Muscle of leg (tissue), 3 donors: ENCODE measurements at regions not wholly inside any gene's neighbourhood (a gene's known extent, or its start where the extent isn't known, plus 50 kb on each side); places are given as distances from the start of the nearest gene placed in this dataset.

Experiments used
- DNase-seq: peaks from one replicate; pipeline ENCODE4 v3.0.0; 2013
- H3K27ac ChIP-seq: one replicate; pipeline ENCODE4 v1.5.1; 2013; ENCODE audit warnings: mild to moderate bottlenecking, low read length, control low read depth
- H3K27me3 ChIP-seq: one replicate; pipeline ENCODE4 v1.6.1; 2013; ENCODE audit warnings: low read length; ENCODE audit not compliant: control insufficient read depth, insufficient read depth
- H3K36me3 ChIP-seq: one replicate; pipeline ENCODE4 v1.6.1; 2013; ENCODE audit warnings: low read length; ENCODE audit not compliant: control insufficient read depth, insufficient read depth
- H3K4me1 ChIP-seq: one replicate; pipeline ENCODE4 v1.6.1; 2013; ENCODE audit warnings: low read length; ENCODE audit not compliant: control insufficient read depth, insufficient read depth
- H3K4me3 ChIP-seq: one replicate; pipeline ENCODE4 v1.5.1; 2013; ENCODE audit warnings: low read length, control low read depth
- H3K9me3 ChIP-seq: replicated peaks from 2 replicates; pipeline ENCODE4 v1.6.1; 2013; ENCODE audit warnings: low read depth, low read length; ENCODE audit not compliant: control insufficient read depth
- WGBS: methylation state at CpG from one replicate; pipeline ENCODE4 v1.1.5; 2013; ENCODE audit warnings: missing lambda C conversion rate; ENCODE audit not compliant: insufficient coverage; 5-methylcytosine and 5-hydroxymethylcytosine counted together

- no peaks in the 10 kb centered on the region for H3K36me3 ChIP-seq
- no peak overlapping the region for H3K4me3 ChIP-seq
These were observed 79.1 kb upstream of the FAM120A start for GRCh38 chr9:93372391-93372790.

DNA sequence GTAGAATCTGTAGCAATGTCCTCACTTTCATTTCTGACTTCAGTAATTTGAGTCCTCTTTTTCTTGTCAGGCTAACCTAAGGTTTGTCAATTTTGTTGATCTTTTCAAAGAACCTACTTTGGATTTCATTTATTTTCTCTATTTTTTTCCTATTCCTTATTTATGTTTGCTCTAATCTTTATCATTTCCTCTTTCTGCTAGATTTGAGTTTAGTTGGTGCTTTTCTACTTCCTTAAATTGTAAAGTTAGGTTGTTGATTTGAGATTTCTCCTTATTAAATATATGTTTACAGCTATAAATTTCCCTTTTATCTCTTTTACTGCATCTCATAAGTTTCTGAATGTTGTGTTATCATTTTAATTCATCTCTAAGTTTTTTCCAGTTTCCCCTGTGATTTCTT, 75.1 kb upstream of the FAM120A start:
- H3K36me3 ChIP-seq, result no peaks in the 10 kb centered on the region
- no peak for DNase-seq
- H3K27ac ChIP-seq, result no peak overlapping the region
- no peaks in the 10 kb centered on the region for H3K4me1 ChIP-seq
- no peaks in the 10 kb centered on the region for H3K9me3 ChIP-seq
- H3K4me3 ChIP-seq, result no peak overlapping the region
- H3K27me3 ChIP-seq, result no peaks in the 10 kb centered on the region

More at GRCh38 chr9:93372391-93372790, 79.1 kb upstream of the FAM120A start:
- Histone ChIP-seq H3K4me1 (no peaks in the 10 kb centered on the region), H3K9me3 (no peaks in the 10 kb centered on the region), H3K27ac (no peak overlapping the region), H3K27me3 (no peaks in the 10 kb centered on the region)
- DNase-seq, result no peak

GRCh38 chr9:93378276-93378675, 73.2 kb upstream of the FAM120A start:
- WGBS, result 100% methylated on average over 3 of the region's 6 CpGs
- Histone ChIP-seq H3K9me3 (no peaks in the 10 kb centered on the region), H3K27ac (no peak overlapping the region), H3K4me1 (no peaks in the 10 kb centered on the region), H3K27me3 (no peaks in the 10 kb centered on the region), H3K36me3 (no peaks in the 10 kb centered on the region), H3K4me3 (no peak overlapping the region)
- DNase-seq, result no peak

DNA sequence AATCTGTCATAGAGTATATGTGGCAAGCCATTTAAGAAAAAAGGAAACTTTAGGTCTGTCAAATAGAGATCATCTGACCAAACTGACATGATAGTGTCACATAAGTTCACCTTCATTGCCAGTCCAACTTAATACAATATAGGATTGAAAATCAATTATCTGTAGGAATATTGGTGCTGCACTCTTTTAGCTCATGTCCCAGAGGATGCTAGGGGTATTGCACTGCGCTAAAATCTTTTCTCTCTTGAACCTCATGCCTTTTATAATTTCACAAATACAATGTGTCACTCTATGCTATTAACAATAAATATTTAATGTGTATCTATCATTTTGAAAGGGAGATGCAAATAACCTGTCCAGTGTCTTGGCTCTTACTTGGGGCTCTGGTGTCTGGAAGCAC, 72.4 kb upstream of the FAM120A start:
- DNase-seq, result no peak
- Histone ChIP-seq H3K9me3 (no peaks in the 10 kb centered on the region), H3K36me3 (no peaks in the 10 kb centered on the region), H3K4me3 (no peak overlapping the region), H3K4me1 (no peaks in the 10 kb centered on the region), H3K27ac (no peak overlapping the region), H3K27me3 (no peaks in the 10 kb centered on the region)
- no CpG with 5 or more reads among the region's 1 CpG for WGBS

DNA sequence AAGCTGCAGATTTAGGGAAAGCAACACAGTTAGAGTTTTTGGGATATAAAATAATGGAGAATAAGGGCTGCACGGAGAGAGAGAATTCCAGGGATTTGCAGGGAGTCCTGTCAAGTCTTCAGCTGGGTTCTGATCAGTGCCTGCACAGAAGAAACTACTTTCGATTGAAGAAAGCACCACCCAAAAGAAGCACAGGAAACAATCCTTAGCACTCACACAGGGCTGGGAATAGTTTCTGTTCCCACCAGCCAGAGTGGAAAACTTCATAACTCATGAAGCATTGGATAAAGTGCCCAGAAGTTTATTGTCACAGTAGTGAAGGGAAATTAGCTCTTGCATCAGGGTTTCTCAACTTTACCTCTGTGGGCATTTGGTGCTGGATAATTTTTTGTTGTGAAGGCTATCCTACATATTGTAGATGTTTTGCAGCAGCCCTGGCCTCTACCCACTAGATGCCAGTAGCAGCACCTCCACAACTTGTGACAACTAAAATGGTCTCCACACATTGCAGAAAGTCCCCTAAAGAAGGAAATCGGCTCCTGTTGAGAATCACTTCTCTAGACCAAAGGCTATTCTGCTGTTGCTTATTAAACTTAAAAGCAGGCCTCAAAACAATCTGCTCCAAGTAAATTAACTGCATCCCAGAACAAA, 71.0 kb upstream of the FAM120A start:
- DNase-seq, result peak; percentile 11
- Histone ChIP-seq H3K4me3 (no peak overlapping the region), H3K27me3 (no peaks in the 10 kb centered on the region), H3K36me3 (no peaks in the 10 kb centered on the region), H3K9me3 (no peaks in the 10 kb centered on the region), H3K27ac (no peak overlapping the region), H3K4me1 (no peaks in the 10 kb centered on the region)
- no CpG with 5 or more reads among the region's 3 CpGs for WGBS

GRCh38 chr9:93387791-93388190, 63.7 kb upstream of the FAM120A start:
- H3K4me3 ChIP-seq, result no peak overlapping the region
- H3K4me1 ChIP-seq, result no peaks in the 10 kb centered on the region
- 75% methylated on average over 3 of the region's 7 CpGs for WGBS
- no peaks in the 10 kb centered on the region for H3K9me3 ChIP-seq
- no peaks in the 10 kb centered on the region for H3K36me3 ChIP-seq
- H3K27me3 ChIP-seq, result no peaks in the 10 kb centered on the region
- no peak for DNase-seq
- H3K27ac ChIP-seq, result no peak overlapping the region

- WGBS, result 61% methylated on average over 3 of the region's 9 CpGs
- Histone ChIP-seq H3K36me3 (no peaks in the 10 kb centered on the region), H3K27me3 (no peaks in the 10 kb centered on the region), H3K27ac (no peak overlapping the region), H3K9me3 (no peaks in the 10 kb centered on the region), H3K4me3 (no peak overlapping the region), H3K4me1 (no peaks in the 10 kb centered on the region)
- DNase-seq, result no peak
These were observed 60.5 kb upstream of the FAM120A start for GRCh38 chr9:93390953-93391515.

- Histone ChIP-seq H3K4me3 (no peak overlapping the region), H3K27ac (no peak overlapping the region), H3K36me3 (no peaks in the 10 kb centered on the region), H3K27me3 (no peaks in the 10 kb centered on the region), H3K9me3 (no peaks in the 10 kb centered on the region), H3K4me1 (no peaks in the 10 kb centered on the region)
- DNase-seq, result no peak
- 85% methylated on average over 6 of the region's 6 CpGs for WGBS
These were observed 59.6 kb upstream of the FAM120A start for GRCh38 chr9:93391898-93392297.

DNA sequence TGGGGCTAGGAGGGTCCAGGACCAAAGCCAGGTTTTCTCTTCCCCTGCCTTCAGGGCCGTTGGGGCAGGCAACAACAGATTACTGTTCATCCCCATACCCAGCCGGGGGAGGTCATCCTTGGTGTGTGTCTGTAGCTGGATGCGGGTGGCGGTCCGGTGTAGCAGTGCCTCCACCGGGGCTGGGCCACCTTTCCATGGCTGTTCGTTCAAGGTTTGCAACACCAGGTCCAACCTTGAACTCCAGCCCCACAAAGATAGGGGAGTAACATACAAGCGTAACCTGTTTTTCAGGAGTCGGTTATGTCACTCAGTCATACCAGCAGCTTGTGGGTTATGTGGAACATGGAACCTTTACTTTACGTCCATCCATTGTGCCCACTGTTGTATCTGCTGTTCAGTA, 58.5 kb upstream of the FAM120A start:
- Histone ChIP-seq H3K27me3 (no peaks in the 10 kb centered on the region), H3K4me1 (no peaks in the 10 kb centered on the region), H3K9me3 (no peaks in the 10 kb centered on the region), H3K27ac (no peak overlapping the region), H3K4me3 (no peak overlapping the region), H3K36me3 (no peaks in the 10 kb centered on the region)
- WGBS, result 100% methylated on average over 4 of the region's 10 CpGs
- DNase-seq, result no peak
